ENCODE measurements at regions not wholly inside any gene's neighbourhood (a gene's known extent, or its start where the extent isn't known, plus 50 kb on each side); places are given as distances from the start of the nearest gene placed in this dataset.

GRCh38 chr18:48488388-48488850 is 50.4 kb upstream of the CTIF start:
- FAIRE-seq, result no peak

- no peak for FAIRE-seq
These were observed 52.1 kb upstream of the CTIF start for GRCh38 chr18:48486754-48487153.

GRCh38 chr18:48485828-48486405 is 52.9 kb upstream of the CTIF start:
- FAIRE-seq, result no peak

- no peak for FAIRE-seq
These were observed 57.7 kb upstream of the CTIF start for GRCh38 chr18:48481092-48481491.

- no peak for FAIRE-seq
These were observed 59.3 kb upstream of the CTIF start for GRCh38 chr18:48479531-48479930.

GRCh38 chr18:48477348-48477747 is 61.5 kb upstream of the CTIF start:
- FAIRE-seq, result no peak

- no peak for FAIRE-seq
These were observed 62.3 kb upstream of the CTIF start for GRCh38 chr18:48476550-48476917.

- FAIRE-seq, result peak; percentile 75
These were observed 62.9 kb upstream of the CTIF start for GRCh38 chr18:48475635-48476549.

- no peak for FAIRE-seq
These were observed 64.6 kb upstream of the ZBTB7C start for GRCh38 chr18:48473816-48474215.

GRCh38 chr18:48472610-48473009 is 63.4 kb upstream of the ZBTB7C start:
- no peak for FAIRE-seq

GRCh38 chr18:48470484-48471180 is 61.4 kb upstream of the ZBTB7C start:
- FAIRE-seq, result no peak

- no peak for FAIRE-seq
These were observed 59.0 kb upstream of the ZBTB7C start for GRCh38 chr18:48468151-48468550.

GRCh38 chr18:48467231-48467630 is 58.0 kb upstream of the ZBTB7C start:
- FAIRE-seq, result no peak

GRCh38 chr18:48462510-48462909 is 53.3 kb upstream of the ZBTB7C start:
- no peak for FAIRE-seq

GRCh38 chr18:48460929-48461583 is 51.9 kb upstream of the ZBTB7C start:
- FAIRE-seq, result no peak

- FAIRE-seq, result no peak
These were observed 50.3 kb upstream of the ZBTB7C start for GRCh38 chr18:48459465-48459864.

GRCh38 chr18:48459016-48459415 is 49.8 kb upstream of the ZBTB7C start:
- no peak for FAIRE-seq
